ENCODE measurements at regions not wholly inside any gene's neighbourhood (a gene's known extent, or its start where the extent isn't known, plus 50 kb on each side); places are given as distances from the start of the nearest gene placed in this dataset.

- Histone ChIP-seq H3K36me3 (ENCODE audit: control insufficient read depth, insufficient read depth, low read length) (no peaks in the 10 kb centered on the region), H3K4me3 (replicated peaks; ENCODE audit: low read depth, low read length) (no peak overlapping the region), H3K27me3 (replicated peaks; ENCODE audit: control insufficient read depth, insufficient read depth, low read length) (peaks cover 2% of the 10 kb centered on the region; the same call in 1 of the 2 replicates)
- TF ChIP-seq CTCF (IDR thresholded peaks at IDR 0.05; ENCODE audit: insufficient read depth, low read length, poor library complexity, severe bottlenecking): no peak
- no peak for DNase-seq (ENCODE audit: extremely low read depth, insufficient read length)
Observed at GRCh38 chr7:35533902-35534301, 161.0 kb downstream of the HERPUD2 start.

- Histone ChIP-seq H3K36me3 (ENCODE audit: control insufficient read depth, insufficient read depth, low read length) (no peaks in the 10 kb centered on the region), H3K27me3 (replicated peaks; ENCODE audit: control insufficient read depth, insufficient read depth, low read length) (no peaks in the 10 kb centered on the region; the same call in 1 of the 2 replicates), H3K4me3 (replicated peaks; ENCODE audit: low read depth, low read length) (no peak overlapping the region)
- DNase-seq (ENCODE audit: extremely low read depth, insufficient read length): no peak
- no peak for TF ChIP-seq CTCF (IDR thresholded peaks at IDR 0.05; ENCODE audit: insufficient read depth, low read length, poor library complexity, severe bottlenecking)
Observed at GRCh38 chr7:35530124-35531109, 164.5 kb downstream of the HERPUD2 start.

- DNase-seq (ENCODE audit: extremely low read depth, insufficient read length): no peak
- no peak overlapping the region for H3K4me3 ChIP-seq (replicated peaks; ENCODE audit: low read depth, low read length)
- TF ChIP-seq CTCF (IDR thresholded peaks at IDR 0.05; ENCODE audit: insufficient read depth, low read length, poor library complexity, severe bottlenecking): no peak
Observed at GRCh38 chr7:35529713-35530112, 165.2 kb downstream of the HERPUD2 start.

GRCh38 chr7:35528381-35528977, 166.5 kb downstream of the HERPUD2 start:
- Histone ChIP-seq H3K36me3 (ENCODE audit: control insufficient read depth, insufficient read depth, low read length) (no peaks in the 10 kb centered on the region), H3K27me3 (replicated peaks; ENCODE audit: control insufficient read depth, insufficient read depth, low read length) (no peaks in the 10 kb centered on the region; the same call in 1 of the 2 replicates), H3K4me3 (replicated peaks; ENCODE audit: low read depth, low read length) (no peak overlapping the region)
- no peak for DNase-seq (ENCODE audit: extremely low read depth, insufficient read length)
- TF ChIP-seq CTCF (IDR thresholded peaks at IDR 0.05; ENCODE audit: insufficient read depth, low read length, poor library complexity, severe bottlenecking): no peak

More at GRCh38 chr7:35529713-35530112, 165.2 kb downstream of the HERPUD2 start:
- H3K36me3 ChIP-seq (ENCODE audit: control insufficient read depth, insufficient read depth, low read length): no peaks in the 10 kb centered on the region
- no peaks in the 10 kb centered on the region; the same call in 1 of the 2 replicates for H3K27me3 ChIP-seq (replicated peaks; ENCODE audit: control insufficient read depth, insufficient read depth, low read length)

- Histone ChIP-seq H3K36me3 (ENCODE audit: control insufficient read depth, insufficient read depth, low read length) (no peaks in the 10 kb centered on the region), H3K27me3 (replicated peaks; ENCODE audit: control insufficient read depth, insufficient read depth, low read length) (no peaks in the 10 kb centered on the region; the same call in 1 of the 2 replicates), H3K4me3 (replicated peaks; ENCODE audit: low read depth, low read length) (no peak overlapping the region)
- no peak for TF ChIP-seq CTCF (IDR thresholded peaks at IDR 0.05; ENCODE audit: insufficient read depth, low read length, poor library complexity, severe bottlenecking)
- no peak for DNase-seq (ENCODE audit: extremely low read depth, insufficient read length)
Observed at GRCh38 chr7:35526645-35527044, 168.3 kb downstream of the HERPUD2 start.

Measured in GM06990 (cell line).